NCI-H1436 (cell line): ENCODE measurements at regions not wholly inside any gene's neighbourhood (a gene's known extent, or its start where the extent isn't known, plus 50 kb on each side); places are given as distances from the start of the nearest gene placed in this dataset.
"Not testable (repeated sequence)": the region's sequence is repeated elsewhere in the genome, so short reads cannot be mapped to it uniquely, and the experiment has no call there.

ENCODE experiments used
- DNase-seq: peaks from one replicate; lab custom pipeline; 2025; lab: John Stamatoyannopoulos, UW

- no peak for DNase-seq
These were observed 164.0 kb upstream of the PZP start for GRCh38 chr12:9372202-9372601.

GRCh38 chr12:9367828-9368227 lies 159.6 kb upstream of the PZP start:
- DNase-seq: no peak

- no peak for DNase-seq
These were observed 159.0 kb upstream of the PZP start for GRCh38 chr12:9367201-9367600.

GRCh38 chr12:9365296-9365695 lies 157.1 kb upstream of the PZP start:
- no peak for DNase-seq

- DNase-seq: no peak
These were observed 156.3 kb upstream of the PZP start for GRCh38 chr12:9364224-9365176.

- DNase-seq: no peak
These were observed 154.9 kb upstream of the PZP start for GRCh38 chr12:9363145-9363544.

- no peak for DNase-seq
These were observed 153.7 kb upstream of the PZP start for GRCh38 chr12:9361879-9362326.

GRCh38 chr12:9354009-9354754 lies 146.0 kb upstream of the PZP start:
- DNase-seq: not testable (repeated sequence)

- DNase-seq: no peak
These were observed 142.9 kb upstream of the PZP start for GRCh38 chr12:9351136-9351535.

GRCh38 chr12:9349888-9350885 lies 142.0 kb upstream of the PZP start:
- no peak for DNase-seq

GRCh38 chr12:9348906-9349518 lies 140.8 kb upstream of the PZP start:
- DNase-seq: no peak

GRCh38 chr12:9347328-9348127 lies 139.3 kb upstream of the PZP start:
- DNase-seq: no peak

- no peak for DNase-seq
These were observed 138.7 kb upstream of the PZP start for GRCh38 chr12:9346866-9347327.

GRCh38 chr12:9345171-9345570 lies 137.0 kb upstream of the PZP start:
- DNase-seq: no peak

GRCh38 chr12:9344541-9344940 lies 136.3 kb upstream of the PZP start:
- no peak for DNase-seq

- no peak for DNase-seq
These were observed 135.5 kb upstream of the PZP start for GRCh38 chr12:9343731-9344130.

GRCh38 chr12:9342614-9343353 lies 134.6 kb upstream of the PZP start:
- DNase-seq: no peak

GRCh38 chr12:9341260-9341585 lies 133.0 kb upstream of the PZP start:
- no peak for DNase-seq

- no peak for DNase-seq
These were observed 132.4 kb upstream of the PZP start for GRCh38 chr12:9340422-9341259.
